Ammon's horn (tissue), 1 donor: ENCODE measurements at regions not wholly inside any gene's neighbourhood (a gene's known extent, or its start where the extent isn't known, plus 50 kb on each side); places are given as distances from the start of the nearest gene placed in this dataset.
"Not testable (repeated sequence)": the region's sequence is repeated elsewhere in the genome, so short reads cannot be mapped to it uniquely, and the experiment has no call there.

Source experiments
- DNase-seq: peaks from one replicate; pipeline ENCODE4 v3.0.0-alpha.2; 2016; ENCODE audit warnings: low spot score

- DNase-seq = not testable (repeated sequence)
Measured at GRCh38 chr2:87488021-87488420, 259.9 kb upstream of the PLGLB2 start.

- DNase-seq = not testable (repeated sequence)
Measured at GRCh38 chr2:87488991-87489390, 258.9 kb upstream of the PLGLB2 start.

GRCh38 chr2:87494846-87495245, 253.0 kb upstream of the PLGLB2 start:
- DNase-seq = not testable (repeated sequence)

GRCh38 chr2:87495455-87495854, 252.4 kb upstream of the PLGLB2 start:
- not testable (repeated sequence) for DNase-seq

- peak; percentile 8 for DNase-seq
Measured at GRCh38 chr2:87496036-87497006, 251.6 kb upstream of the PLGLB2 start.

GRCh38 chr2:87497135-87497534, 250.8 kb upstream of the PLGLB2 start:
- DNase-seq = not testable (repeated sequence)

- DNase-seq = not testable (repeated sequence)
Measured at GRCh38 chr2:87497700-87498099, 250.2 kb upstream of the PLGLB2 start.

- not testable (repeated sequence) for DNase-seq
Measured at GRCh38 chr2:87498169-87498853, 249.6 kb upstream of the PLGLB2 start.

- DNase-seq = not testable (repeated sequence)
Measured at GRCh38 chr2:87498854-87499238, 249.0 kb upstream of the PLGLB2 start.

GRCh38 chr2:87499860-87500259, 248.0 kb upstream of the PLGLB2 start:
- DNase-seq = not testable (repeated sequence)

GRCh38 chr2:87500421-87500820, 247.5 kb upstream of the PLGLB2 start:
- DNase-seq = not testable (repeated sequence)

- not testable (repeated sequence) for DNase-seq
Measured at GRCh38 chr2:87500951-87501350, 246.9 kb upstream of the PLGLB2 start.

GRCh38 chr2:87502948-87503347, 244.9 kb upstream of the PLGLB2 start:
- DNase-seq = not testable (repeated sequence)

GRCh38 chr2:87505239-87505638, 242.6 kb upstream of the PLGLB2 start:
- DNase-seq = not testable (repeated sequence)

- not testable (repeated sequence) for DNase-seq
Measured at GRCh38 chr2:87505909-87506308, 242.0 kb upstream of the PLGLB2 start.

GRCh38 chr2:87507378-87508348, 240.2 kb upstream of the PLGLB2 start:
- not testable (repeated sequence) for DNase-seq

GRCh38 chr2:87511195-87511778, 236.6 kb upstream of the PLGLB2 start:
- not testable (repeated sequence) for DNase-seq

GRCh38 chr2:87512864-87513530, 234.9 kb upstream of the PLGLB2 start:
- DNase-seq = not testable (repeated sequence)

GRCh38 chr2:87514034-87514433, 233.9 kb upstream of the PLGLB2 start:
- not testable (repeated sequence) for DNase-seq

- DNase-seq = not testable (repeated sequence)
Measured at GRCh38 chr2:87514515-87514914, 233.4 kb upstream of the PLGLB2 start.

- not testable (repeated sequence) for DNase-seq
Measured at GRCh38 chr2:87515226-87515625, 232.7 kb upstream of the PLGLB2 start.
